ENCODE measurements at regions not wholly inside any gene's neighbourhood (a gene's known extent, or its start where the extent isn't known, plus 50 kb on each side); places are given as distances from the start of the nearest gene placed in this dataset.

DNA sequence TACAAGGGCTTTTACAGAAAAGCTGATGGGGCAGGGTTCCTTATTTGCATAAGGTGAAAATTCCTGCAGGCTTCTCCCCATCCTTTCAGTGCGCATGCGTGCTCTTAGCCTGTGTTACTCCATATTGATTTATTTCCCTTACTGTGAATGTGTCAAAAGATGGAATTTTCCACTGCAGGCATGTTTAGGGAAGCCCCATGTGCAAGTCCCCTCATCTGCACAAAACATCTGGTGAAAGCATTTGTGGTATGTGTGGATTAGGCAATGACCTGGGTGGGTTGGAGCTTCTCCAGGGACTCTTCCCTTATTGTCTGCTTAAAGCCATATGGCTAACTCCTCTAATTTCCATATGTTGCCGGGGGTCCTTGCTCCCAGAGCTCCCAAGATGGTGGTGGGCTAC, 912.7 kb upstream of the LRFN5 start:
- H2AFZ ChIP-seq, result no peak overlapping the region

More for the DNA sequence above, 912.7 kb upstream of the LRFN5 start:
- H3K9me3 Mint-ChIP-seq, result peaks cover 9% of the 10 kb centered on the region
- H4K20me1 ChIP-seq (replicated peaks; ENCODE audit: insufficient read depth), result no peaks in the 10 kb centered on the region
- DNase-seq (ENCODE audit: low spot score), result no peak
- no peak for TF ChIP-seq NANOG (IDR thresholded peaks at IDR 0.05; ENCODE audit: borderline replicate concordance)
- no peak for TF ChIP-seq JUNB (IDR thresholded peaks at IDR 0.05; ENCODE audit: unreplicated experiment)
- TF ChIP-seq, protein P1, sequence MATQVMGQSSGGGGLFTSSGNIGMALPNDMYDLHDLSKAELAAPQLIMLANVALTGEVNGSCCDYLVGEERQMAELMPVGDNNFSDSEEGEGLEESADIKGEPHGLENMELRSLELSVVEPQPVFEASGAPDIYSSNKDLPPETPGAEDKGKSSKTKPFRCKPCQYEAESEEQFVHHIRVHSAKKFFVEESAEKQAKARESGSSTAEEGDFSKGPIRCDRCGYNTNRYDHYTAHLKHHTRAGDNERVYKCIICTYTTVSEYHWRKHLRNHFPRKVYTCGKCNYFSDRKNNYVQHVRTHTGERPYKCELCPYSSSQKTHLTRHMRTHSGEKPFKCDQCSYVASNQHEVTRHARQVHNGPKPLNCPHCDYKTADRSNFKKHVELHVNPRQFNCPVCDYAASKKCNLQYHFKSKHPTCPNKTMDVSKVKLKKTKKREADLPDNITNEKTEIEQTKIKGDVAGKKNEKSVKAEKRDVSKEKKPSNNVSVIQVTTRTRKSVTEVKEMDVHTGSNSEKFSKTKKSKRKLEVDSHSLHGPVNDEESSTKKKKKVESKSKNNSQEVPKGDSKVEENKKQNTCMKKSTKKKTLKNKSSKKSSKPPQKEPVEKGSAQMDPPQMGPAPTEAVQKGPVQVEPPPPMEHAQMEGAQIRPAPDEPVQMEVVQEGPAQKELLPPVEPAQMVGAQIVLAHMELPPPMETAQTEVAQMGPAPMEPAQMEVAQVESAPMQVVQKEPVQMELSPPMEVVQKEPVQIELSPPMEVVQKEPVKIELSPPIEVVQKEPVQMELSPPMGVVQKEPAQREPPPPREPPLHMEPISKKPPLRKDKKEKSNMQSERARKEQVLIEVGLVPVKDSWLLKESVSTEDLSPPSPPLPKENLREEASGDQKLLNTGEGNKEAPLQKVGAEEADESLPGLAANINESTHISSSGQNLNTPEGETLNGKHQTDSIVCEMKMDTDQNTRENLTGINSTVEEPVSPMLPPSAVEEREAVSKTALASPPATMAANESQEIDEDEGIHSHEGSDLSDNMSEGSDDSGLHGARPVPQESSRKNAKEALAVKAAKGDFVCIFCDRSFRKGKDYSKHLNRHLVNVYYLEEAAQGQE (IDR thresholded peaks at IDR 0.05; ENCODE audit: unreplicated experiment), result no peak
- TF ChIP-seq ZNF114 (CRISPR knock-in tag; IDR thresholded peaks at IDR 0.05), result no peak
- no peak for TF ChIP-seq ZNF331 (CRISPR knock-in tag; IDR thresholded peaks at IDR 0.05; ENCODE audit: low read depth)
- TF ChIP-seq, protein P2, sequence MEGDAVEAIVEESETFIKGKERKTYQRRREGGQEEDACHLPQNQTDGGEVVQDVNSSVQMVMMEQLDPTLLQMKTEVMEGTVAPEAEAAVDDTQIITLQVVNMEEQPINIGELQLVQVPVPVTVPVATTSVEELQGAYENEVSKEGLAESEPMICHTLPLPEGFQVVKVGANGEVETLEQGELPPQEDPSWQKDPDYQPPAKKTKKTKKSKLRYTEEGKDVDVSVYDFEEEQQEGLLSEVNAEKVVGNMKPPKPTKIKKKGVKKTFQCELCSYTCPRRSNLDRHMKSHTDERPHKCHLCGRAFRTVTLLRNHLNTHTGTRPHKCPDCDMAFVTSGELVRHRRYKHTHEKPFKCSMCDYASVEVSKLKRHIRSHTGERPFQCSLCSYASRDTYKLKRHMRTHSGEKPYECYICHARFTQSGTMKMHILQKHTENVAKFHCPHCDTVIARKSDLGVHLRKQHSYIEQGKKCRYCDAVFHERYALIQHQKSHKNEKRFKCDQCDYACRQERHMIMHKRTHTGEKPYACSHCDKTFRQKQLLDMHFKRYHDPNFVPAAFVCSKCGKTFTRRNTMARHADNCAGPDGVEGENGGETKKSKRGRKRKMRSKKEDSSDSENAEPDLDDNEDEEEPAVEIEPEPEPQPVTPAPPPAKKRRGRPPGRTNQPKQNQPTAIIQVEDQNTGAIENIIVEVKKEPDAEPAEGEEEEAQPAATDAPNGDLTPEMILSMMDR (conservative IDR thresholded peaks at IDR 0.05; ENCODE audit: low read depth in 2 of 2), result no peak
- TF ChIP-seq POLR2AphosphoS5 (IDR thresholded peaks at IDR 0.05; ENCODE audit: low read depth), result no peak
- TF ChIP-seq EZH2 (IDR thresholded peaks at IDR 0.05; ENCODE audit: low read depth, unreplicated experiment), result no peak
- TF ChIP-seq CREB1 (CRISPR knock-in tag; IDR thresholded peaks at IDR 0.05; ENCODE audit: low read depth), result no peak
- TF ChIP-seq, protein P3, sequence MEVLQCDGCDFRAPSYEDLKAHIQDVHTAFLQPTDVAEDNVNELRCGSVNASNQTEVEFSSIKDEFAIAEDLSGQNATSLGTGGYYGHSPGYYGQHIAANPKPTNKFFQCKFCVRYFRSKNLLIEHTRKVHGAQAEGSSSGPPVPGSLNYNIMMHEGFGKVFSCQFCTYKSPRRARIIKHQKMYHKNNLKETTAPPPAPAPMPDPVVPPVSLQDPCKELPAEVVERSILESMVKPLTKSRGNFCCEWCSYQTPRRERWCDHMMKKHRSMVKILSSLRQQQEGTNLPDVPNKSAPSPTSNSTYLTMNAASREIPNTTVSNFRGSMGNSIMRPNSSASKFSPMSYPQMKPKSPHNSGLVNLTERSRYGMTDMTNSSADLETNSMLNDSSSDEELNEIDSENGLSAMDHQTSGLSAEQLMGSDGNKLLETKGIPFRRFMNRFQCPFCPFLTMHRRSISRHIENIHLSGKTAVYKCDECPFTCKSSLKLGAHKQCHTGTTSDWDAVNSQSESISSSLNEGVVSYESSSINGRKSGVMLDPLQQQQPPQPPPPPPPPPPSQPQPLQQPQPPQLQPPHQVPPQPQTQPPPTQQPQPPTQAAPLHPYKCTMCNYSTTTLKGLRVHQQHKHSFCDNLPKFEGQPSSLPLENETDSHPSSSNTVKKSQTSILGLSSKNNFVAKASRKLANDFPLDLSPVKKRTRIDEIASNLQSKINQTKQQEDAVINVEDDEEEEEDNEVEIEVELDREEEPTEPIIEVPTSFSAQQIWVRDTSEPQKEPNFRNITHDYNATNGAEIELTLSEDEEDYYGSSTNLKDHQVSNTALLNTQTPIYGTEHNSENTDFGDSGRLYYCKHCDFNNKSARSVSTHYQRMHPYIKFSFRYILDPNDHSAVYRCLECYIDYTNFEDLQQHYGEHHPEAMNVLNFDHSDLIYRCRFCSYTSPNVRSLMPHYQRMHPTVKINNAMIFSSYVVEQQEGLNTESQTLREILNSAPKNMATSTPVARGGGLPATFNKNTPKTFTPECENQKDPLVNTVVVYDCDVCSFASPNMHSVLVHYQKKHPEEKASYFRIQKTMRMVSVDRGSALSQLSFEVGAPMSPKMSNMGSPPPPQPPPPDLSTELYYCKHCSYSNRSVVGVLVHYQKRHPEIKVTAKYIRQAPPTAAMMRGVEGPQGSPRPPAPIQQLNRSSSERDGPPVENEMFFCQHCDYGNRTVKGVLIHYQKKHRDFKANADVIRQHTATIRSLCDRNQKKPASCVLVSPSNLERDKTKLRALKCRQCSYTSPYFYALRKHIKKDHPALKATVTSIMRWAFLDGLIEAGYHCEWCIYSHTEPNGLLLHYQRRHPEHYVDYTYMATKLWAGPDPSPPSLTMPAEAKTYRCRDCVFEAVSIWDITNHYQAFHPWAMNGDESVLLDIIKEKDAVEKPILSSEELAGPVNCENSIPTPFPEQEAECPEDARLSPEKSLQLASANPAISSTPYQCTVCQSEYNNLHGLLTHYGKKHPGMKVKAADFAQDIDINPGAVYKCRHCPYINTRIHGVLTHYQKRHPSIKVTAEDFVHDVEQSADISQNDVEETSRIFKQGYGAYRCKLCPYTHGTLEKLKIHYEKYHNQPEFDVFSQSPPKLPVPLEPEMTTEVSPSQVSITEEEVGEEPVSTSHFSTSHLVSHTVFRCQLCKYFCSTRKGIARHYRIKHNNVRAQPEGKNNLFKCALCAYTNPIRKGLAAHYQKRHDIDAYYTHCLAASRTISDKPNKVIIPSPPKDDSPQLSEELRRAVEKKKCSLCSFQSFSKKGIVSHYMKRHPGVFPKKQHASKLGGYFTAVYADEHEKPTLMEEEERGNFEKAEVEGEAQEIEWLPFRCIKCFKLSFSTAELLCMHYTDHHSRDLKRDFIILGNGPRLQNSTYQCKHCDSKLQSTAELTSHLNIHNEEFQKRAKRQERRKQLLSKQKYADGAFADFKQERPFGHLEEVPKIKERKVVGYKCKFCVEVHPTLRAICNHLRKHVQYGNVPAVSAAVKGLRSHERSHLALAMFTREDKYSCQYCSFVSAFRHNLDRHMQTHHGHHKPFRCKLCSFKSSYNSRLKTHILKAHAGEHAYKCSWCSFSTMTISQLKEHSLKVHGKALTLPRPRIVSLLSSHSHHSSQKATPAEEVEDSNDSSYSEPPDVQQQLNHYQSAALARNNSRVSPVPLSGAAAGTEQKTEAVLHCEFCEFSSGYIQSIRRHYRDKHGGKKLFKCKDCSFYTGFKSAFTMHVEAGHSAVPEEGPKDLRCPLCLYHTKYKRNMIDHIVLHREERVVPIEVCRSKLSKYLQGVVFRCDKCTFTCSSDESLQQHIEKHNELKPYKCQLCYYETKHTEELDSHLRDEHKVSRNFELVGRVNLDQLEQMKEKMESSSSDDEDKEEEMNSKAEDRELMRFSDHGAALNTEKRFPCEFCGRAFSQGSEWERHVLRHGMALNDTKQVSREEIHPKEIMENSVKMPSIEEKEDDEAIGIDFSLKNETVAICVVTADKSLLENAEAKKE (CRISPR knock-in tag; IDR thresholded peaks at IDR 0.05), result no peak
- TF ChIP-seq STAT1 (IDR thresholded peaks at IDR 0.05; ENCODE audit: unreplicated experiment), result no peak
- no peak for TF ChIP-seq EZH2phosphoT487 (IDR thresholded peaks at IDR 0.05; ENCODE audit: unreplicated experiment)
- TF ChIP-seq, protein P4, sequence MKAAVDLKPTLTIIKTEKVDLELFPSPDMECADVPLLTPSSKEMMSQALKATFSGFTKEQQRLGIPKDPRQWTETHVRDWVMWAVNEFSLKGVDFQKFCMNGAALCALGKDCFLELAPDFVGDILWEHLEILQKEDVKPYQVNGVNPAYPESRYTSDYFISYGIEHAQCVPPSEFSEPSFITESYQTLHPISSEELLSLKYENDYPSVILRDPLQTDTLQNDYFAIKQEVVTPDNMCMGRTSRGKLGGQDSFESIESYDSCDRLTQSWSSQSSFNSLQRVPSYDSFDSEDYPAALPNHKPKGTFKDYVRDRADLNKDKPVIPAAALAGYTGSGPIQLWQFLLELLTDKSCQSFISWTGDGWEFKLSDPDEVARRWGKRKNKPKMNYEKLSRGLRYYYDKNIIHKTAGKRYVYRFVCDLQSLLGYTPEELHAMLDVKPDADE (IDR thresholded peaks at IDR 0.05), result no peak
- no peak overlapping the region for H3K4me2 ChIP-seq
- no peak overlapping the region for H3K27ac ChIP-seq (ENCODE audit: low read depth)
- ATAC-seq, result no peak
- no peaks in the 10 kb centered on the region for H3K27me3 ChIP-seq (ENCODE audit: insufficient read depth)
- H3K9me2 ChIP-seq (ENCODE audit: insufficient read depth), result 0 out of 2 replicates have a peak, but pooled peaks cover 4% of the 10 kb centered on the region
- H3F3A ChIP-seq (replicated peaks; ENCODE audit: low read depth), result no peaks in the 10 kb centered on the region
- no peaks in the 10 kb centered on the region for H3K4me1 Mint-ChIP-seq
- H3K36me3 Mint-ChIP-seq (ENCODE audit: low read depth), result peaks cover 8% of the 10 kb centered on the region
- H3K4me1 ChIP-seq (ENCODE audit: insufficient read depth), result peaks cover 10% of the 10 kb centered on the region; the same call in 1 of the 2 replicates
- no peaks in the 10 kb centered on the region for H3K36me3 ChIP-seq (ENCODE audit: insufficient read depth)
- no peaks in the 10 kb centered on the region for H3K79me2 ChIP-seq (replicated peaks; ENCODE audit: insufficient read depth)
- peaks cover 2% of the 10 kb centered on the region for H3K27me3 Mint-ChIP-seq (ENCODE audit: insufficient read depth, low read depth, poor library complexity)
- H3K4me3 ChIP-seq, result no peak overlapping the region
- H3K27ac Mint-ChIP-seq, result no peak overlapping the region
- H3K4me3 Mint-ChIP-seq, result no peak overlapping the region

All from GM23338 (cell line).